IMR-90 (cell line): ENCODE measurements at regions not wholly inside any gene's neighbourhood (a gene's known extent, or its start where the extent isn't known, plus 50 kb on each side); places are given as distances from the start of the nearest gene placed in this dataset.

Experiments used
- ATAC-seq: fragments of 200-7000 bp; cut with Tn5 transposase; 2 replicates; pipeline ENCODE4 v1.9.1; 2020; ENCODE audit warnings: low read depth, mild to moderate bottlenecking, moderate library complexity
- BruUV-seq: library from RNA; stranded (reverse); fragments of 400-500 nt; replicated peaks from 2 replicates; lab custom pipeline; 2021; lab: Mats Ljungman, UMichigan
- CTCF ChIA-PET: fragments of 300-600 bp; formaldehyde crosslinking; extraction: SDS; loops from one replicate; lab custom pipeline; 2021; ENCODE audit warnings: antibody characterized with exemption; lab: Yijun Ruan, JAX
- POLR2A ChIA-PET: fragments of 300-600 bp; sonication (Branson Sonifier 250); formaldehyde crosslinking; loops from one replicate; lab custom pipeline; 2022; ENCODE audit warnings: antibody characterized with exemption; ENCODE audit not compliant: unreplicated experiment; lab: Charles Lee
- DNase-seq: peaks from one replicate; pipeline ENCODE4 v3.0.0; 2013
- H2AFZ ChIP-seq: replicated peaks from 2 replicates; pipeline ENCODE3; 2013; ENCODE audit warnings: low read length, mild to moderate bottlenecking; ENCODE audit not compliant: poor library complexity
- H2AK5ac ChIP-seq: 2 replicates; pipeline ENCODE4 v1.6.1; 2013; ENCODE audit warnings: low read depth, low read length, inconsistent platforms
- H2AK9ac ChIP-seq: replicated peaks from 2 replicates; pipeline ENCODE3; 2013; ENCODE audit warnings: mild to moderate bottlenecking, low read depth, low read length, moderate library complexity; ENCODE audit not compliant: poor library complexity
- H2BK120ac ChIP-seq: 2 replicates; pipeline ENCODE4 v1.6.1; 2013; ENCODE audit warnings: low read depth, low read length, inconsistent platforms
- H2BK15ac ChIP-seq: 3 replicates; pipeline ENCODE4 v1.6.1; 2013; ENCODE audit warnings: low read depth, low read length, inconsistent platforms
- H2BK20ac ChIP-seq: 2 replicates; pipeline ENCODE4 v1.6.1; 2013; ENCODE audit warnings: low read depth, mild to moderate bottlenecking, inconsistent platforms, low read length, moderate library complexity
- H2BK5ac ChIP-seq: 2 replicates; pipeline ENCODE4 v1.6.1; 2013; ENCODE audit warnings: mild to moderate bottlenecking, low read depth, low read length, inconsistent platforms; ENCODE audit not compliant: poor library complexity, severe bottlenecking
- H3K14ac ChIP-seq: replicated peaks from 2 replicates; pipeline ENCODE4 v1.6.1; 2013; ENCODE audit warnings: low read depth, low read length, inconsistent platforms
- H3K18ac ChIP-seq: 2 replicates; pipeline ENCODE4 v1.6.1; 2013; ENCODE audit warnings: low read depth, low read length, control low read depth
- H3K23ac ChIP-seq: 2 replicates; pipeline ENCODE4 v1.6.1; 2013; ENCODE audit warnings: low read depth, low read length, inconsistent platforms
- H3K27ac ChIP-seq: 2 replicates; pipeline ENCODE4 v1.5.1; 2013; ENCODE audit warnings: mild to moderate bottlenecking, control low read depth, low read length; ENCODE audit not compliant: insufficient read depth
- H3K27me3 ChIP-seq: 2 replicates; pipeline ENCODE4 v1.6.1; 2013; ENCODE audit warnings: low read length; ENCODE audit not compliant: control insufficient read depth, insufficient read depth
- H3K36me3 ChIP-seq: 2 replicates; pipeline ENCODE4 v1.6.1; 2013; ENCODE audit warnings: low read length, mixed read lengths; ENCODE audit not compliant: control insufficient read depth, insufficient read depth
- H3K4ac ChIP-seq: 2 replicates; pipeline ENCODE4 v1.6.1; 2013; ENCODE audit warnings: low read depth, low read length, inconsistent platforms
- H3K4me1 ChIP-seq: 2 replicates; pipeline ENCODE4 v1.6.1; 2013; ENCODE audit warnings: low read length, mixed read lengths; ENCODE audit not compliant: control insufficient read depth, insufficient read depth
- H3K4me2 ChIP-seq: 2 replicates; pipeline ENCODE4 v1.6.1; 2013; ENCODE audit warnings: low read depth, mild to moderate bottlenecking, control low read depth, low read length, moderate library complexity
- H3K4me3 ChIP-seq: 2 replicates; pipeline ENCODE4 v1.5.1; 2013; ENCODE audit warnings: low read depth, mild to moderate bottlenecking, control low read depth, low read length, moderate library complexity; ENCODE audit not compliant: insufficient read depth
- H3K56ac ChIP-seq: 2 replicates; pipeline ENCODE4 v1.6.1; 2013; ENCODE audit warnings: low read length, inconsistent platforms; ENCODE audit not compliant: insufficient read depth; ENCODE audit errors: extremely low read depth
- H3K79me1 ChIP-seq, 2 experiments: 2 replicates each; pipeline ENCODE4 v1.6.1; 2013; ENCODE audit warnings: low read length in 2 of 2, inconsistent platforms in 1 of 2, low read depth in 1 of 2
- H3K9ac ChIP-seq: 2 replicates; pipeline ENCODE4 v1.6.1; 2013; ENCODE audit warnings: low read depth, low read length, control low read depth
- H3K9me1 ChIP-seq: 2 replicates; pipeline ENCODE4 v1.6.1; 2013; ENCODE audit warnings: low read length, inconsistent platforms; ENCODE audit not compliant: insufficient read depth
- H3K9me3 ChIP-seq: 2 replicates; pipeline ENCODE4 v1.6.1; 2013; ENCODE audit warnings: low read length; ENCODE audit not compliant: control insufficient read depth, insufficient read depth
- H4K20me1 ChIP-seq: 2 replicates; pipeline ENCODE4 v1.6.1; 2013; ENCODE audit warnings: low read length, inconsistent platforms; ENCODE audit not compliant: insufficient read depth
- H4K5ac ChIP-seq: 2 replicates; pipeline ENCODE4 v1.6.1; 2013; ENCODE audit warnings: mild to moderate bottlenecking, low read depth, low read length, control low read depth
- H4K8ac ChIP-seq, 2 experiments: 2 replicates each; pipeline ENCODE4 v1.6.1; 2013; ENCODE audit warnings: low read depth in 2 of 2, low read length in 2 of 2, control low read depth in 1 of 2, inconsistent platforms in 1 of 2
- H4K91ac ChIP-seq: 2 replicates; pipeline ENCODE4 v1.6.1; 2013; ENCODE audit warnings: low read depth, low read length, inconsistent platforms; ENCODE audit not compliant: insufficient read depth
- BHLHE40 ChIP-seq: fragments of 150-350 bp; IDR thresholded peaks from 2 replicates; pipeline ENCODE4 v1.6.1; 2016; ENCODE audit warnings: mild to moderate bottlenecking, low read depth, low read length
- CEBPB ChIP-seq: IDR thresholded peaks from 2 replicates; pipeline ENCODE4 v1.6.1; 2012; ENCODE audit warnings: low read depth, low read length, improper control_type of control experiment
- CHD1 ChIP-seq: IDR thresholded peaks from 2 replicates; pipeline ENCODE4 v1.6.1; 2012; ENCODE audit warnings: low read depth, low read length, improper control_type of control experiment
- CTCF ChIP-seq: conservative IDR thresholded peaks from 2 replicates; pipeline ENCODE4 v1.5.1; 2012; ENCODE audit warnings: mild to moderate bottlenecking, low read depth, low read length, improper control_type of control experiment
- ELK1 ChIP-seq: fragments of 150-350 bp; IDR thresholded peaks from 2 replicates; pipeline ENCODE4 v1.6.1; 2016; ENCODE audit warnings: low read depth, mild to moderate bottlenecking, low read length, moderate library complexity, borderline replicate concordance
- FOS ChIP-seq: fragments of 150-350 bp; IDR thresholded peaks from 2 replicates; pipeline ENCODE4 v1.6.1; 2016; ENCODE audit warnings: low read depth, low read length
- MAFK ChIP-seq: IDR thresholded peaks from 2 replicates; pipeline ENCODE4 v1.6.1; 2012; ENCODE audit warnings: low read depth, low read length, improper control_type of control experiment
- MAZ ChIP-seq: IDR thresholded peaks from 2 replicates; pipeline ENCODE4 v1.6.1; 2012; ENCODE audit warnings: low read depth, mild to moderate bottlenecking, low read length, improper control_type of control experiment, moderate library complexity, borderline replicate concordance
- MXI1 ChIP-seq: IDR thresholded peaks from 2 replicates; pipeline ENCODE4 v1.6.1; 2012; ENCODE audit warnings: low read depth, mild to moderate bottlenecking, low read length, moderate library complexity, borderline replicate concordance
- NFE2L2 ChIP-seq: fragments of 150-350 bp; IDR thresholded peaks from 2 replicates; pipeline ENCODE4 v1.6.1; 2016; ENCODE audit warnings: low read depth, mild to moderate bottlenecking, low read length
- RAD21 ChIP-seq: IDR thresholded peaks from 2 replicates; pipeline ENCODE4 v1.6.1; 2012; ENCODE audit warnings: low read length, improper control_type of control experiment
- RCOR1 ChIP-seq: IDR thresholded peaks from 2 replicates; pipeline ENCODE4 v1.6.1; 2012; ENCODE audit warnings: mild to moderate bottlenecking, low read length, improper control_type of control experiment; ENCODE audit not compliant: insufficient replicate concordance
- RFX5 ChIP-seq: IDR thresholded peaks from 2 replicates; pipeline ENCODE4 v1.8.0; 2012; ENCODE audit warnings: low read depth, mild to moderate bottlenecking, low read length, moderate library complexity
- SMC3 ChIP-seq: fragments of 150-350 bp; IDR thresholded peaks from 2 replicates; pipeline ENCODE4 v1.6.1; 2016; ENCODE audit warnings: low read depth, mild to moderate bottlenecking, antibody characterized with exemption, low read length, moderate library complexity
- dilution Hi-C: fragments of 300-500 bp; cut with HindIII; formaldehyde crosslinking; loops from one replicate; pipeline ENCODE4 v1.14.3; 2018; ENCODE audit warnings: low sequenced_read_pairs; ENCODE audit not compliant: unreplicated experiment
- in situ Hi-C: fragments of 300-500 bp; cut with MboI; formaldehyde crosslinking; loops from 3 replicates; pipeline ENCODE4 v1.14.3; 2019; ENCODE audit warnings: low sequenced_read_pairs, inconsistent platforms, mixed read lengths
- intact Hi-C: fragments of 100-400 bp; cut with micrococcal nuclease; formaldehyde crosslinking; loops from 2 replicates; pipeline ENCODE4 v1.10.0; 2022

GRCh38 chr5:144108131-144108530 lies 62.3 kb downstream of the YIPF5 start:
- Histone ChIP-seq H3K56ac (no peak overlapping the region), H3K27ac (no peak overlapping the region), H2AK5ac (no peak overlapping the region), H3K79me1 (no peaks in the 10 kb centered on the region), H3K9me3 (no peaks in the 10 kb centered on the region), H2BK5ac (no peak overlapping the region), H3K36me3 (no peaks in the 10 kb centered on the region), H2BK15ac (no peak overlapping the region), H2AK9ac (no peak overlapping the region), H3K4me3 (no peak overlapping the region), H3K4ac (no peak overlapping the region), H3K9ac (no peak overlapping the region), H4K8ac (no peak overlapping the region), H2AFZ (no peak overlapping the region), H3K18ac (peak overlapping the region; percentile 75), H3K27me3 (no peaks in the 10 kb centered on the region), H2BK20ac (no peak overlapping the region), H2BK120ac (no peak overlapping the region), H3K4me2 (no peak overlapping the region), H4K20me1 (no peaks in the 10 kb centered on the region), H3K14ac (no peak overlapping the region), H4K91ac (no peak overlapping the region), H3K23ac (no peak overlapping the region), H4K5ac (no peak overlapping the region), H3K9me1 (no peaks in the 10 kb centered on the region), H3K4me1 (peaks cover 2% of the 10 kb centered on the region; the same call in 1 of the 2 replicates)
- TF ChIP-seq CEBPB (no peak), NFE2L2 (no peak), CTCF (no peak), CHD1 (no peak), FOS (no peak), ELK1 (no peak), MAZ (no peak), RCOR1 (no peak), MXI1 (no peak), BHLHE40 (no peak), SMC3 (no peak), RFX5 (no peak), MAFK (no peak), RAD21 (no peak)
- ChIA-PET CTCF (no interaction called here), POLR2A (no interaction called here)
- DNase-seq (no peak), ATAC-seq (no peak)
- no TSS peak for BruUV-seq
- intact Hi-C loops, result no loop called here
- dilution Hi-C loops, result no loop called here
- in situ Hi-C loops, result no loop called here
